IMR-90 (cell line): ENCODE measurements at regions not wholly inside any gene's neighbourhood (a gene's known extent, or its start where the extent isn't known, plus 50 kb on each side); places are given as distances from the start of the nearest gene placed in this dataset.

ENCODE experiments used
- ATAC-seq: fragments of 200-7000 bp; cut with Tn5 transposase; 2 replicates; pipeline ENCODE4 v1.9.1; 2020; ENCODE audit warnings: low read depth, mild to moderate bottlenecking, moderate library complexity
- BruUV-seq: library from RNA; stranded (reverse); fragments of 400-500 nt; replicated peaks from 2 replicates; lab custom pipeline; 2021; lab: Mats Ljungman, UMichigan
- CTCF ChIA-PET: fragments of 300-600 bp; formaldehyde crosslinking; extraction: SDS; loops from one replicate; lab custom pipeline; 2021; ENCODE audit warnings: antibody characterized with exemption; lab: Yijun Ruan, JAX
- POLR2A ChIA-PET: fragments of 300-600 bp; sonication (Branson Sonifier 250); formaldehyde crosslinking; loops from one replicate; lab custom pipeline; 2022; ENCODE audit warnings: antibody characterized with exemption; ENCODE audit not compliant: unreplicated experiment; lab: Charles Lee
- DNase-seq: peaks from one replicate; pipeline ENCODE4 v3.0.0; 2013
- H2AFZ ChIP-seq: replicated peaks from 2 replicates; pipeline ENCODE3; 2013; ENCODE audit warnings: low read length, mild to moderate bottlenecking; ENCODE audit not compliant: poor library complexity
- H2AK5ac ChIP-seq: 2 replicates; pipeline ENCODE4 v1.6.1; 2013; ENCODE audit warnings: low read depth, low read length, inconsistent platforms
- H2AK9ac ChIP-seq: replicated peaks from 2 replicates; pipeline ENCODE3; 2013; ENCODE audit warnings: mild to moderate bottlenecking, low read depth, low read length, moderate library complexity; ENCODE audit not compliant: poor library complexity
- H2BK120ac ChIP-seq: 2 replicates; pipeline ENCODE4 v1.6.1; 2013; ENCODE audit warnings: low read depth, low read length, inconsistent platforms
- H2BK15ac ChIP-seq: 3 replicates; pipeline ENCODE4 v1.6.1; 2013; ENCODE audit warnings: low read depth, low read length, inconsistent platforms
- H2BK20ac ChIP-seq: 2 replicates; pipeline ENCODE4 v1.6.1; 2013; ENCODE audit warnings: low read depth, mild to moderate bottlenecking, inconsistent platforms, low read length, moderate library complexity
- H2BK5ac ChIP-seq: 2 replicates; pipeline ENCODE4 v1.6.1; 2013; ENCODE audit warnings: mild to moderate bottlenecking, low read depth, low read length, inconsistent platforms; ENCODE audit not compliant: poor library complexity, severe bottlenecking
- H3K14ac ChIP-seq: replicated peaks from 2 replicates; pipeline ENCODE4 v1.6.1; 2013; ENCODE audit warnings: low read depth, low read length, inconsistent platforms
- H3K18ac ChIP-seq: 2 replicates; pipeline ENCODE4 v1.6.1; 2013; ENCODE audit warnings: low read depth, low read length, control low read depth
- H3K23ac ChIP-seq: 2 replicates; pipeline ENCODE4 v1.6.1; 2013; ENCODE audit warnings: low read depth, low read length, inconsistent platforms
- H3K27ac ChIP-seq: 2 replicates; pipeline ENCODE4 v1.5.1; 2013; ENCODE audit warnings: mild to moderate bottlenecking, control low read depth, low read length; ENCODE audit not compliant: insufficient read depth
- H3K27me3 ChIP-seq: 2 replicates; pipeline ENCODE4 v1.6.1; 2013; ENCODE audit warnings: low read length; ENCODE audit not compliant: control insufficient read depth, insufficient read depth
- H3K36me3 ChIP-seq: 2 replicates; pipeline ENCODE4 v1.6.1; 2013; ENCODE audit warnings: low read length, mixed read lengths; ENCODE audit not compliant: control insufficient read depth, insufficient read depth
- H3K4ac ChIP-seq: 2 replicates; pipeline ENCODE4 v1.6.1; 2013; ENCODE audit warnings: low read depth, low read length, inconsistent platforms
- H3K4me1 ChIP-seq: 2 replicates; pipeline ENCODE4 v1.6.1; 2013; ENCODE audit warnings: low read length, mixed read lengths; ENCODE audit not compliant: control insufficient read depth, insufficient read depth
- H3K4me2 ChIP-seq: 2 replicates; pipeline ENCODE4 v1.6.1; 2013; ENCODE audit warnings: low read depth, mild to moderate bottlenecking, control low read depth, low read length, moderate library complexity
- H3K4me3 ChIP-seq: 2 replicates; pipeline ENCODE4 v1.5.1; 2013; ENCODE audit warnings: low read depth, mild to moderate bottlenecking, control low read depth, low read length, moderate library complexity; ENCODE audit not compliant: insufficient read depth
- H3K56ac ChIP-seq: 2 replicates; pipeline ENCODE4 v1.6.1; 2013; ENCODE audit warnings: low read length, inconsistent platforms; ENCODE audit not compliant: insufficient read depth; ENCODE audit errors: extremely low read depth
- H3K79me1 ChIP-seq, 2 experiments: 2 replicates each; pipeline ENCODE4 v1.6.1; 2013; ENCODE audit warnings: low read length in 2 of 2, inconsistent platforms in 1 of 2, low read depth in 1 of 2
- H3K9ac ChIP-seq: 2 replicates; pipeline ENCODE4 v1.6.1; 2013; ENCODE audit warnings: low read depth, low read length, control low read depth
- H3K9me1 ChIP-seq: 2 replicates; pipeline ENCODE4 v1.6.1; 2013; ENCODE audit warnings: low read length, inconsistent platforms; ENCODE audit not compliant: insufficient read depth
- H3K9me3 ChIP-seq: 2 replicates; pipeline ENCODE4 v1.6.1; 2013; ENCODE audit warnings: low read length; ENCODE audit not compliant: control insufficient read depth, insufficient read depth
- H4K20me1 ChIP-seq: 2 replicates; pipeline ENCODE4 v1.6.1; 2013; ENCODE audit warnings: low read length, inconsistent platforms; ENCODE audit not compliant: insufficient read depth
- H4K5ac ChIP-seq: 2 replicates; pipeline ENCODE4 v1.6.1; 2013; ENCODE audit warnings: mild to moderate bottlenecking, low read depth, low read length, control low read depth
- H4K8ac ChIP-seq, 2 experiments: 2 replicates each; pipeline ENCODE4 v1.6.1; 2013; ENCODE audit warnings: low read depth in 2 of 2, low read length in 2 of 2, control low read depth in 1 of 2, inconsistent platforms in 1 of 2
- H4K91ac ChIP-seq: 2 replicates; pipeline ENCODE4 v1.6.1; 2013; ENCODE audit warnings: low read depth, low read length, inconsistent platforms; ENCODE audit not compliant: insufficient read depth
- MXI1 ChIP-seq: IDR thresholded peaks from 2 replicates; pipeline ENCODE4 v1.6.1; 2012; ENCODE audit warnings: low read depth, mild to moderate bottlenecking, low read length, moderate library complexity, borderline replicate concordance
- WGBS, 2 experiments: methylation state at CpG; one replicate each; pipeline versions ENCODE4 v1.1.5 to v1.1.7; 2013; ENCODE audit warnings: missing lambda C conversion rate in 2 of 2; ENCODE audit not compliant: insufficient read length in 1 of 2; ENCODE audit errors: extremely low coverage in 2 of 2; 5-methylcytosine and 5-hydroxymethylcytosine counted together
- dilution Hi-C: fragments of 300-500 bp; cut with HindIII; formaldehyde crosslinking; loops from one replicate; pipeline ENCODE4 v1.14.3; 2018; ENCODE audit warnings: low sequenced_read_pairs; ENCODE audit not compliant: unreplicated experiment
- in situ Hi-C: fragments of 300-500 bp; cut with MboI; formaldehyde crosslinking; loops from 3 replicates; pipeline ENCODE4 v1.14.3; 2019; ENCODE audit warnings: low sequenced_read_pairs, inconsistent platforms, mixed read lengths
- intact Hi-C: fragments of 100-400 bp; cut with micrococcal nuclease; formaldehyde crosslinking; loops from 2 replicates; pipeline ENCODE4 v1.10.0; 2022

DNA sequence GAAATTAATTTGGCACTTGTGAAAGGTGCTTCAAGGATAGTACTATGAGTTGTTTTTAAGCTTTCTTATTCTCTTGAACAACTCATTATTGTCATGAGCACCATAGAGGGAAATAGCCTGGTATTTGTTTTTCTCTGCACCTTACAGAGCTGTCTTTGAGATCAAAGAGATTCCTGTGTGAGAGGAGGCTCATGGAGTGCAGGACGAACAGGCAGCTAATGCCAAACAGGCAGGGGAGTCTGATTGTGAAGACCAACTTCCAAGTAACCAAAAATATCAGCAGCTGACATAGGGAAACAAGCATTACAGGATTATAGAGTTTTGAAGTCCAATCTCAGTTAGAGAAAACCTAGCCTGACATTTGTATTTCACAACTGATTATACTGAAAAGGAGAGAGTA is 110.6 kb upstream of the TENT5A start:
- Histone ChIP-seq H3K4ac (no peak overlapping the region), H3K4me2 (no peak overlapping the region), H3K36me3 (no peaks in the 10 kb centered on the region), H3K9me3 (no peaks in the 10 kb centered on the region), H3K27me3 (no peaks in the 10 kb centered on the region), H3K9ac (no peak overlapping the region), H2AK9ac (no peak overlapping the region), H3K9me1 (peaks cover 7% of the 10 kb centered on the region), H3K4me3 (no peak overlapping the region), H3K14ac (no peak overlapping the region), H2BK20ac (peak overlapping the region; percentile 16; the same call in 1 of the 2 replicates), H4K5ac (no peak overlapping the region), H4K91ac (no peak overlapping the region), H4K20me1 (no peaks in the 10 kb centered on the region), H3K79me1 (no peaks in the 10 kb centered on the region), H3K4me1 (peaks cover 3% of the 10 kb centered on the region), H2BK5ac (no peak overlapping the region), H3K56ac (no peak overlapping the region), H4K8ac (no peak overlapping the region), H3K23ac (no peak overlapping the region), H2BK120ac (peak overlapping the region; percentile 37; the same call in 1 of the 2 replicates), H2AFZ (no peak overlapping the region), H3K27ac (no peak overlapping the region), H3K18ac (no peak overlapping the region), H2AK5ac (no peak overlapping the region), H2BK15ac (peak overlapping the region; percentile 89; the same call in 1 of the 3 replicates)
- no peak for DNase-seq
- in situ Hi-C loops (no loop called here), dilution Hi-C loops (no loop called here), intact Hi-C loops (no loop called here)
- POLR2A ChIA-PET = no interaction called here
- no CpG with 5 or more reads among the region's 1 CpG for WGBS, 2 experiments
- CTCF ChIA-PET = no interaction called here
- no TSS peak for BruUV-seq
- ATAC-seq = no peak
- TF ChIP-seq MXI1 = no peak
